Lower leg skin (tissue), 3 donors: ENCODE measurements at regions not wholly inside any gene's neighbourhood (a gene's known extent, or its start where the extent isn't known, plus 50 kb on each side); places are given as distances from the start of the nearest gene placed in this dataset.

Experiments
- POLR2A ChIP-seq, 2 donors: fragments of 450-650 bp; IDR thresholded peaks; one replicate each; pipeline ENCODE4 v1.6.1; 2016 to 2017; ENCODE audit warnings: antibody characterized with exemption in 2 of 2, mild to moderate bottlenecking in 1 of 2, moderate library complexity in 1 of 2
- TF ChIP-seq, protein P1 (sequence below), 3 donors: fragments of 450-650 bp; IDR thresholded peaks; one replicate each; pipeline ENCODE4 v1.5.1; 2016; ENCODE audit warnings: antibody characterized with exemption in 3 of 3, mild to moderate bottlenecking in 3 of 3, moderate library complexity in 2 of 3

DNA sequence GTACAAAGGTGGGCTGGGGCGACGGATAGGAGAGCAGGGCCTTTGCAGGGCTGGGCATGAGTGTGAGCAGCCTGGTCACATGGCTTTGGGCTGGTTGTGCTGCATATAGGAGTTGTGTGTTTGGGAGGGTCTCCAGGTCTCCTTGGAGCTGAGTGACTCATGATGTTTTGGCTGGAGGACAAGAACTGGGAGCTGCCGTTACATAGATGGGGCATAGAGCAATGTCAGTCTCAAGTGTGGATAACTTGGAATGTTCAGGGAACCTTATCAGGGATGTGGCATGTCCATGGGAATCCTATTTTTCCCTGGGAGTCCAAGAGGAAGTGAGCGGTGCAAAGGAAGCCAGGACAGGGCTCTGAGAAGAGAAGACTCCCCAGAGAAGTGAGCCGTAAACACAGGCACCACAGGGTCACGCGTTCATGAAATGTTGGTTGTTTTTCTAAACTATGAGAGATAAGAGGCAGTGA is 136.4 kb upstream of the KCNE2 start:
- TF ChIP-seq, protein P1, sequence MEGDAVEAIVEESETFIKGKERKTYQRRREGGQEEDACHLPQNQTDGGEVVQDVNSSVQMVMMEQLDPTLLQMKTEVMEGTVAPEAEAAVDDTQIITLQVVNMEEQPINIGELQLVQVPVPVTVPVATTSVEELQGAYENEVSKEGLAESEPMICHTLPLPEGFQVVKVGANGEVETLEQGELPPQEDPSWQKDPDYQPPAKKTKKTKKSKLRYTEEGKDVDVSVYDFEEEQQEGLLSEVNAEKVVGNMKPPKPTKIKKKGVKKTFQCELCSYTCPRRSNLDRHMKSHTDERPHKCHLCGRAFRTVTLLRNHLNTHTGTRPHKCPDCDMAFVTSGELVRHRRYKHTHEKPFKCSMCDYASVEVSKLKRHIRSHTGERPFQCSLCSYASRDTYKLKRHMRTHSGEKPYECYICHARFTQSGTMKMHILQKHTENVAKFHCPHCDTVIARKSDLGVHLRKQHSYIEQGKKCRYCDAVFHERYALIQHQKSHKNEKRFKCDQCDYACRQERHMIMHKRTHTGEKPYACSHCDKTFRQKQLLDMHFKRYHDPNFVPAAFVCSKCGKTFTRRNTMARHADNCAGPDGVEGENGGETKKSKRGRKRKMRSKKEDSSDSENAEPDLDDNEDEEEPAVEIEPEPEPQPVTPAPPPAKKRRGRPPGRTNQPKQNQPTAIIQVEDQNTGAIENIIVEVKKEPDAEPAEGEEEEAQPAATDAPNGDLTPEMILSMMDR (IDR thresholded peaks at IDR 0.05) = no peak
- TF ChIP-seq POLR2A (IDR thresholded peaks at IDR 0.05) = no peak
